OCI-LY1 (cell line): ENCODE measurements at regions not wholly inside any gene's neighbourhood (a gene's known extent, or its start where the extent isn't known, plus 50 kb on each side); places are given as distances from the start of the nearest gene placed in this dataset.
A peak's percentile ranks its signal among the peaks of the same experiment; 100 is the strongest.

Experiments used
- H2AFZ ChIP-seq: fragments of 200-600 bp; sonication (generic), shearing (Covaris generic); 2 replicates; pipeline ENCODE4 v1.6.0; 2014; ENCODE audit warnings: antibody characterized with exemption, mild to moderate bottlenecking, low read length
- H3F3A ChIP-seq: fragments of 200-600 bp; sonication (generic), shearing (Covaris generic); 2 replicates; pipeline ENCODE4 v1.6.0; 2014; ENCODE audit warnings: mild to moderate bottlenecking, antibody characterized with exemption, low read length, moderate library complexity; ENCODE audit not compliant: insufficient read depth
- H3K27ac ChIP-seq: fragments of 200-600 bp; sonication (generic); 2 replicates; pipeline ENCODE4 v1.5.1; 2014; ENCODE audit warnings: low read length, mixed run types, mild to moderate bottlenecking, low read depth; ENCODE audit not compliant: poor library complexity, severe bottlenecking
- H3K27me3 ChIP-seq: fragments of 200-600 bp; sonication (generic); 2 replicates; pipeline ENCODE4 v1.6.0; 2014; ENCODE audit warnings: antibody characterized with exemption, mild to moderate bottlenecking, low read length, moderate library complexity; ENCODE audit not compliant: insufficient read depth
- H3K36me3 ChIP-seq: fragments of 200-600 bp; sonication (generic); 2 replicates; pipeline ENCODE4 v1.6.1; 2014; ENCODE audit warnings: mild to moderate bottlenecking, antibody characterized with exemption, low read length, moderate library complexity, mixed read lengths; ENCODE audit not compliant: insufficient read depth
- H3K4me1 ChIP-seq: fragments of 200-600 bp; sonication (generic); 2 replicates; pipeline ENCODE4 v1.5.1; 2014; ENCODE audit warnings: mild to moderate bottlenecking, low read length, moderate library complexity; ENCODE audit not compliant: insufficient read depth, severe bottlenecking
- H3K4me2 ChIP-seq: fragments of 200-600 bp; sonication (generic), shearing (Covaris generic); 2 replicates; pipeline ENCODE4 v1.6.1; 2014; ENCODE audit warnings: low read length
- H3K4me3 ChIP-seq: fragments of 200-600 bp; sonication (generic); 2 replicates; pipeline ENCODE4 v1.5.1; 2014; ENCODE audit warnings: low read length, low read depth, mild to moderate bottlenecking, mixed read lengths; ENCODE audit not compliant: poor library complexity, severe bottlenecking
- H3K79me2 ChIP-seq: fragments of 200-600 bp; shearing (Covaris generic); 2 replicates; pipeline ENCODE4 v1.6.1; 2016; ENCODE audit warnings: mixed run types, low read length, mixed read lengths; ENCODE audit not compliant: insufficient read depth
- H3K9ac ChIP-seq: fragments of 200-600 bp; sonication (generic), shearing (Covaris generic); 2 replicates; pipeline ENCODE4 v1.6.1; 2014; ENCODE audit warnings: mild to moderate bottlenecking, low read length, mixed read lengths
- H3K9me2 ChIP-seq: fragments of 200-600 bp; sonication (generic), shearing (Covaris generic); 2 replicates; pipeline ENCODE4 v1.6.1; 2014; ENCODE audit warnings: low read depth, mild to moderate bottlenecking, low read length, mixed read lengths
- H3K9me3 ChIP-seq: fragments of 200-600 bp; shearing (Covaris generic); 2 replicates; pipeline ENCODE4 v1.6.1; 2014; ENCODE audit warnings: low read length, mixed read lengths
- H4K20me1 ChIP-seq: fragments of 200-600 bp; sonication (generic), shearing (Covaris generic); 2 replicates; pipeline ENCODE4 v1.6.0; 2016; ENCODE audit warnings: mild to moderate bottlenecking, low read length; ENCODE audit not compliant: insufficient read depth
- CTCF ChIP-seq: fragments of 200-600 bp; sonication (generic), shearing (Covaris generic); IDR thresholded peaks from 2 replicates; pipeline ENCODE4 v1.5.1; 2017; ENCODE audit warnings: mild to moderate bottlenecking, antibody characterized with exemption, low read length, moderate library complexity, mixed read lengths
- EZH2 ChIP-seq: fragments of 200-600 bp; sonication (generic), shearing (Covaris generic); IDR thresholded peaks from 2 replicates; pipeline ENCODE4 v1.8.0; 2017; ENCODE audit warnings: borderline replicate concordance, mixed run types, mild to moderate bottlenecking, antibody characterized with exemption, low read length, moderate library complexity, mixed read lengths

GRCh38 chr4:101400096-101400495, 52.8 kb upstream of the PPP3CA start:
- Histone ChIP-seq H3K4me3 (no peak overlapping the region), H3K9me2 (no peaks in the 10 kb centered on the region), H3K27me3 (no peaks in the 10 kb centered on the region), H3K79me2 (no peaks in the 10 kb centered on the region), H3K4me2 (no peak overlapping the region), H3F3A (no peaks in the 10 kb centered on the region), H2AFZ (0 out of 2 replicates have a peak overlapping the region, but pooled peaks have one; percentile 71), H3K4me1 (peaks cover 3% of the 10 kb centered on the region), H3K27ac (no peak overlapping the region), H4K20me1 (no peaks in the 10 kb centered on the region), H3K36me3 (no peaks in the 10 kb centered on the region), H3K9ac (no peak overlapping the region), H3K9me3 (no peaks in the 10 kb centered on the region; the same call in 1 of the 2 replicates)
- TF ChIP-seq CTCF (no peak), EZH2 (no peak)

- Histone ChIP-seq H3F3A (no peaks in the 10 kb centered on the region), H3K36me3 (no peaks in the 10 kb centered on the region), H3K79me2 (no peaks in the 10 kb centered on the region), H3K9me3 (no peaks in the 10 kb centered on the region), H3K4me1 (peaks cover 3% of the 10 kb centered on the region), H4K20me1 (no peaks in the 10 kb centered on the region), H3K4me3 (no peak overlapping the region), H3K9ac (no peak overlapping the region), H2AFZ (no peak overlapping the region), H3K27ac (no peak overlapping the region), H3K9me2 (no peaks in the 10 kb centered on the region), H3K4me2 (no peak overlapping the region), H3K27me3 (no peaks in the 10 kb centered on the region)
- no peak for TF ChIP-seq CTCF
- no peak for TF ChIP-seq EZH2
These were observed 51.5 kb upstream of the PPP3CA start for GRCh38 chr4:101398807-101399206.
